GM23338 (cell line): ENCODE measurements at regions not wholly inside any gene's neighbourhood (a gene's known extent, or its start where the extent isn't known, plus 50 kb on each side); places are given as distances from the start of the nearest gene placed in this dataset.

Experiments
- ATAC-seq: fragments of 200-7000 bp; cut with Tn5 transposase; 3 replicates; pipeline ENCODE4 v1.9.1; 2020
- DNase-seq: peaks from one replicate; pipeline ENCODE4 v3.0.0-alpha.2; 2015; ENCODE audit warnings: low spot score
- H2AFZ ChIP-seq: fragments of 200-600 bp; sonication (generic); 2 replicates; pipeline ENCODE4 v1.8.0; 2016; ENCODE audit warnings: antibody characterized with exemption, mild to moderate bottlenecking, moderate library complexity
- H3F3A ChIP-seq: fragments of 200-600 bp; sonication (generic); replicated peaks from 2 replicates; pipeline ENCODE4 v1.8.0; 2017; ENCODE audit warnings: antibody characterized with exemption, mixed run types, low read depth
- H3K27ac ChIP-seq: fragments of 200-600 bp; sonication (generic); 2 replicates; pipeline ENCODE4 v1.6.1; 2016; ENCODE audit warnings: low read depth
- H3K27me3 ChIP-seq: fragments of 200-600 bp; sonication (generic); 2 replicates; pipeline ENCODE4 v1.8.0; 2016; ENCODE audit warnings: mild to moderate bottlenecking, mixed run types, moderate library complexity; ENCODE audit not compliant: insufficient read depth
- H3K36me3 ChIP-seq: fragments of 200-600 bp; sonication (generic); 2 replicates; pipeline ENCODE4 v1.8.0; 2016; ENCODE audit warnings: mild to moderate bottlenecking; ENCODE audit not compliant: insufficient read depth
- H3K4me1 ChIP-seq: fragments of 200-600 bp; sonication (generic); 2 replicates; pipeline ENCODE4 v1.8.0; 2016; ENCODE audit warnings: mild to moderate bottlenecking, moderate library complexity; ENCODE audit not compliant: insufficient read depth
- H3K4me2 ChIP-seq: fragments of 200-600 bp; sonication (generic); 2 replicates; pipeline ENCODE4 v1.7.1; 2017; ENCODE audit warnings: mixed run types
- H3K4me3 ChIP-seq: fragments of 200-600 bp; sonication (generic); 2 replicates; pipeline ENCODE4 v1.6.1; 2016; ENCODE audit warnings: mixed run types
- H3K79me2 ChIP-seq: fragments of 200-600 bp; sonication (generic); replicated peaks from 2 replicates; pipeline ENCODE4 v1.8.0; 2017; ENCODE audit warnings: mild to moderate bottlenecking; ENCODE audit not compliant: insufficient read depth
- H3K9me2 ChIP-seq: fragments of 200-600 bp; sonication (generic); 2 replicates; pipeline ENCODE4 v1.8.0; 2017; ENCODE audit not compliant: insufficient read depth
- H4K20me1 ChIP-seq: fragments of 200-600 bp; sonication (generic); replicated peaks from 2 replicates; pipeline ENCODE4 v1.8.0; 2017; ENCODE audit warnings: mild to moderate bottlenecking; ENCODE audit not compliant: insufficient read depth
- H3K27ac Mint-ChIP-seq: 2 replicates; pipeline ENCODE4 v1.8.0; 2020; ENCODE audit warnings: inconsistent platforms, mild to moderate bottlenecking, moderate library complexity, mixed read lengths
- H3K27me3 Mint-ChIP-seq: 3 replicates; pipeline ENCODE4 v1.8.0; 2022; ENCODE audit warnings: low read depth, mild to moderate bottlenecking, moderate library complexity, mixed read lengths, inconsistent platforms; ENCODE audit not compliant: insufficient read depth, poor library complexity
- H3K36me3 Mint-ChIP-seq: 3 replicates; pipeline ENCODE4 v1.8.0; 2021; ENCODE audit warnings: low read depth, mild to moderate bottlenecking, inconsistent platforms, moderate library complexity, mixed read lengths
- H3K4me1 Mint-ChIP-seq: 3 replicates; pipeline ENCODE4 v1.8.0; 2020; ENCODE audit warnings: mild to moderate bottlenecking, inconsistent platforms, mixed read lengths
- H3K4me3 Mint-ChIP-seq: 3 replicates; pipeline ENCODE4 v1.8.0; 2021; ENCODE audit warnings: moderate library complexity, mild to moderate bottlenecking, inconsistent platforms, mixed read lengths
- H3K9me3 Mint-ChIP-seq: 3 replicates; pipeline ENCODE4 v1.8.0; 2020; ENCODE audit warnings: moderate library complexity, mild to moderate bottlenecking, inconsistent platforms, mixed read lengths
- CREB1 ChIP-seq: fragments of 250-450 bp; sonication (Bioruptor Pico); IDR thresholded peaks from 2 replicates; pipeline ENCODE4 v1.5.0; 2020; ENCODE audit warnings: low read depth, mild to moderate bottlenecking, moderate library complexity
- CTCF ChIP-seq, 2 experiments: fragments of 200-600 bp in 1 of 2; sonication (generic) in 1 of 2; conservative IDR thresholded peaks; 2 replicates each; pipeline versions ENCODE4 v1.5.1 to v1.6.1; 2016 to 2017; ENCODE audit warnings: antibody characterized with exemption in 2 of 2, low read depth in 2 of 2, mild to moderate bottlenecking in 2 of 2, moderate library complexity in 1 of 2
- ETS1 ChIP-seq: IDR thresholded peaks from 2 replicates; pipeline ENCODE4 v1.6.1; 2016; ENCODE audit warnings: antibody characterized with exemption
- EZH2 ChIP-seq: fragments of 200-600 bp; sonication (generic); IDR thresholded peaks from one replicate; pipeline ENCODE4 v1.8.0; 2017; ENCODE audit warnings: antibody characterized with exemption, mild to moderate bottlenecking, low read depth; ENCODE audit not compliant: unreplicated experiment
- EZH2phosphoT487 ChIP-seq: fragments of 200-600 bp; sonication (generic); IDR thresholded peaks from one replicate; pipeline ENCODE4 v1.8.1; 2018; ENCODE audit warnings: antibody characterized with exemption; ENCODE audit not compliant: unreplicated experiment
- JUNB ChIP-seq: IDR thresholded peaks from one replicate; pipeline ENCODE4 v1.6.1; 2016; ENCODE audit warnings: antibody characterized with exemption; ENCODE audit not compliant: unreplicated experiment
- NANOG ChIP-seq: IDR thresholded peaks from 2 replicates; pipeline ENCODE4 v1.6.1; 2016; ENCODE audit warnings: antibody characterized with exemption, borderline replicate concordance
- POLR2AphosphoS5 ChIP-seq: IDR thresholded peaks from 2 replicates; pipeline ENCODE4 v1.6.1; 2016; ENCODE audit warnings: antibody characterized with exemption, low read depth
- REST ChIP-seq: IDR thresholded peaks from one replicate; pipeline ENCODE4 v1.6.1; 2018; ENCODE audit warnings: antibody characterized with exemption; ENCODE audit not compliant: unreplicated experiment
- STAT1 ChIP-seq: IDR thresholded peaks from one replicate; pipeline ENCODE4 v1.6.1; 2016; ENCODE audit warnings: antibody characterized with exemption; ENCODE audit not compliant: unreplicated experiment
- ZNF114 ChIP-seq: fragments of 250-450 bp; sonication (Bioruptor Pico); IDR thresholded peaks from 2 replicates; pipeline ENCODE4 v1.5.0; 2020; ENCODE audit warnings: mild to moderate bottlenecking, moderate library complexity
- ZNF331 ChIP-seq: fragments of 250-450 bp; sonication (Bioruptor Pico); IDR thresholded peaks from 2 replicates; pipeline ENCODE4 v1.5.0; 2020; ENCODE audit warnings: low read depth, mild to moderate bottlenecking, moderate library complexity
- ZNF462 ChIP-seq: fragments of 250-450 bp; sonication (Bioruptor Pico); IDR thresholded peaks from 2 replicates; pipeline ENCODE4 v1.5.0; 2020; ENCODE audit warnings: mild to moderate bottlenecking, moderate library complexity

- Histone ChIP-seq H3K4me2 (no peak overlapping the region), H3K79me2 (no peaks in the 10 kb centered on the region), H2AFZ (no peak overlapping the region), H3K36me3 (no peaks in the 10 kb centered on the region), H3F3A (no peaks in the 10 kb centered on the region), H3K27me3 (no peaks in the 10 kb centered on the region), H3K4me1 (no peaks in the 10 kb centered on the region), H4K20me1 (no peaks in the 10 kb centered on the region), H3K9me2 (no peaks in the 10 kb centered on the region; the same call in 1 of the 2 replicates), H3K4me3 (no peak overlapping the region), H3K27ac (no peak overlapping the region)
- H3K9me3 Mint-ChIP-seq, result peaks cover 4% of the 10 kb centered on the region; the same call in 2 of the 3 replicates
- H3K36me3 Mint-ChIP-seq, result no peaks in the 10 kb centered on the region; the same call in 2 of the 3 replicates
- no peak for TF ChIP-seq JUNB
- TF ChIP-seq NANOG, result no peak
- no peak for TF ChIP-seq EZH2
- TF ChIP-seq EZH2phosphoT487, result no peak
- no peak for TF ChIP-seq CTCF (conservative IDR thresholded peaks at IDR 0.05; ENCODE audit: low read depth in 2 of 2)
- TF ChIP-seq ETS1, result no peak
- TF ChIP-seq STAT1, result no peak
- TF ChIP-seq ZNF114, result no peak
- no peak for TF ChIP-seq ZNF462
- TF ChIP-seq ZNF331, result no peak
- TF ChIP-seq REST, result no peak
- no peak for TF ChIP-seq CREB1 (CRISPR knock-in tag)
- TF ChIP-seq POLR2AphosphoS5, result no peak
- DNase-seq, result no peak
- no peak for ATAC-seq
- H3K4me3 Mint-ChIP-seq, result no peak overlapping the region
- no peak overlapping the region for H3K27ac Mint-ChIP-seq
- H3K4me1 Mint-ChIP-seq, result peaks cover under 1% of the 10 kb centered on the region; the same call in 1 of the 3 replicates
- H3K27me3 Mint-ChIP-seq, result no peaks in the 10 kb centered on the region
Observed at GRCh38 chr4:54391104-54391503, 162.0 kb downstream of the PDGFRA start.
